ENCODE measurements at regions not wholly inside any gene's neighbourhood (a gene's known extent, or its start where the extent isn't known, plus 50 kb on each side); places are given as distances from the start of the nearest gene placed in this dataset.

DNA sequence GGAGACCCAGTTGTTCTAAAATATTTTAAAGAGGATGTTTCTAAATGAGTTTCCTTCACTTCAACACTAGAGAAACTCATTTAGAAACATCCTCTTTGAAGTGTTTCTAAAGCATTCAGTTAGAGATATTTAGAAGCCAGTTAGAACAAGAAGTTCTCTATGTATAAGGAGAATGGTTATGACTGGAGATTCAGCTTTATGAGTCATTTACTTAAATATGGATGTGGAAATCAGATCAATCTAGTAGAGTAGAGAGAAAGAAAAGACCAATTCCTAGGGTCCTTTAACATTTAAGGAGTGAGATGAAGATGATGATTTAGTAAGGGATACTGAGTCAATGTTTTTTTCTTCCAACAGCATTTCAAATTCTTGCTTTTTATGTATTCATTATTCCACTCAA is 234.1 kb downstream of the GRXCR1 start:
- TF ChIP-seq, protein P1, sequence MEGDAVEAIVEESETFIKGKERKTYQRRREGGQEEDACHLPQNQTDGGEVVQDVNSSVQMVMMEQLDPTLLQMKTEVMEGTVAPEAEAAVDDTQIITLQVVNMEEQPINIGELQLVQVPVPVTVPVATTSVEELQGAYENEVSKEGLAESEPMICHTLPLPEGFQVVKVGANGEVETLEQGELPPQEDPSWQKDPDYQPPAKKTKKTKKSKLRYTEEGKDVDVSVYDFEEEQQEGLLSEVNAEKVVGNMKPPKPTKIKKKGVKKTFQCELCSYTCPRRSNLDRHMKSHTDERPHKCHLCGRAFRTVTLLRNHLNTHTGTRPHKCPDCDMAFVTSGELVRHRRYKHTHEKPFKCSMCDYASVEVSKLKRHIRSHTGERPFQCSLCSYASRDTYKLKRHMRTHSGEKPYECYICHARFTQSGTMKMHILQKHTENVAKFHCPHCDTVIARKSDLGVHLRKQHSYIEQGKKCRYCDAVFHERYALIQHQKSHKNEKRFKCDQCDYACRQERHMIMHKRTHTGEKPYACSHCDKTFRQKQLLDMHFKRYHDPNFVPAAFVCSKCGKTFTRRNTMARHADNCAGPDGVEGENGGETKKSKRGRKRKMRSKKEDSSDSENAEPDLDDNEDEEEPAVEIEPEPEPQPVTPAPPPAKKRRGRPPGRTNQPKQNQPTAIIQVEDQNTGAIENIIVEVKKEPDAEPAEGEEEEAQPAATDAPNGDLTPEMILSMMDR (IDR thresholded peaks at IDR 0.05): no peak
- TF ChIP-seq EP300 (IDR thresholded peaks at IDR 0.05) (no peak), POLR2A (IDR thresholded peaks at IDR 0.05) (no peak)
